Endodermal cell (in vitro differentiated cells): ENCODE measurements at regions not wholly inside any gene's neighbourhood (a gene's known extent, or its start where the extent isn't known, plus 50 kb on each side); places are given as distances from the start of the nearest gene placed in this dataset.

ENCODE experiments used
- DNase-seq: peaks from one replicate; pipeline ENCODE4 v3.0.0-alpha.2; 2017
- H3K27ac ChIP-seq: 2 replicates; pipeline ENCODE4 v1.5.1; 2013; ENCODE audit warnings: mild to moderate bottlenecking, low read depth, low read length, moderate library complexity
- H3K27me3 ChIP-seq: 2 replicates; pipeline ENCODE4 v1.6.1; 2013; ENCODE audit warnings: mild to moderate bottlenecking, low read length, moderate library complexity; ENCODE audit not compliant: insufficient read depth, control insufficient read depth, poor library complexity, severe bottlenecking
- H3K36me3 ChIP-seq: 2 replicates; pipeline ENCODE4 v1.7.0; 2013; ENCODE audit warnings: mild to moderate bottlenecking, low read length, moderate library complexity; ENCODE audit not compliant: control insufficient read depth, insufficient read depth
- H3K4me1 ChIP-seq: one replicate; pipeline ENCODE4 v1.7.0; 2013; ENCODE audit warnings: low read length; ENCODE audit not compliant: control insufficient read depth, insufficient read depth
- H3K4me3 ChIP-seq: 2 replicates; pipeline ENCODE4 v1.5.1; 2013; ENCODE audit warnings: mild to moderate bottlenecking, low read length, moderate library complexity
- H3K9ac ChIP-seq: 2 replicates; pipeline ENCODE4 v1.6.1; 2013; ENCODE audit warnings: mild to moderate bottlenecking, low read length, moderate library complexity; ENCODE audit not compliant: poor library complexity, severe bottlenecking; ENCODE audit errors: extremely low read depth
- H3K9me3 ChIP-seq: 2 replicates; pipeline ENCODE4 v1.6.1; 2013; ENCODE audit warnings: mild to moderate bottlenecking, low read length, moderate library complexity; ENCODE audit not compliant: control insufficient read depth
- H3K27ac Mint-ChIP-seq: 2 replicates; pipeline ENCODE4 v1.8.0; 2020; ENCODE audit warnings: mixed read lengths
- H3K27me3 Mint-ChIP-seq: 2 replicates; pipeline ENCODE4 v1.8.0; 2021; ENCODE audit warnings: mild to moderate bottlenecking, mixed read lengths; ENCODE audit not compliant: insufficient read depth
- H3K36me3 Mint-ChIP-seq: 2 replicates; pipeline ENCODE4 v1.8.0; 2020; ENCODE audit warnings: low read depth, mixed read lengths
- H3K4me1 Mint-ChIP-seq: 2 replicates; pipeline ENCODE4 v1.8.0; 2020; ENCODE audit warnings: mixed read lengths
- H3K4me3 Mint-ChIP-seq: 2 replicates; pipeline ENCODE4 v1.8.0; 2020; ENCODE audit warnings: mild to moderate bottlenecking, moderate library complexity, mixed read lengths
- H3K9me3 Mint-ChIP-seq: 2 replicates; pipeline ENCODE4 v1.8.0; 2020; ENCODE audit warnings: mild to moderate bottlenecking, mixed read lengths
- CTCF ChIP-seq: fragments of 200-600 bp; sonication (generic); conservative IDR thresholded peaks from 2 replicates; pipeline ENCODE4 v1.5.0; 2021; ENCODE audit warnings: antibody characterized with exemption, mild to moderate bottlenecking
- WGBS, 2 experiments: methylation state at CpG; one replicate each; pipeline versions ENCODE4 v1.1.5 to v1.1.7; 2013; ENCODE audit warnings: missing lambda C conversion rate in 2 of 2, mixed read lengths in 1 of 2; ENCODE audit not compliant: insufficient coverage in 1 of 2, insufficient read length in 1 of 2; 5-methylcytosine and 5-hydroxymethylcytosine counted together

- no peak overlapping the region for H3K4me3 ChIP-seq
- DNase-seq, result no peak
- Mint-ChIP-seq H3K4me3 (no peak overlapping the region), H3K27me3 (peaks cover 7% of the 10 kb centered on the region), H3K36me3 (no peaks in the 10 kb centered on the region), H3K27ac (no peak overlapping the region), H3K9me3 (peaks cover 16% of the 10 kb centered on the region), H3K4me1 (no peaks in the 10 kb centered on the region)
- no peak for TF ChIP-seq CTCF
- no peak overlapping the region for H3K27ac ChIP-seq
- H3K36me3 ChIP-seq, result no peaks in the 10 kb centered on the region
- H3K9me3 ChIP-seq, result no peaks in the 10 kb centered on the region
- no peaks in the 10 kb centered on the region for H3K4me1 ChIP-seq
- peaks cover 4% of the 10 kb centered on the region for H3K27me3 ChIP-seq
- H3K9ac ChIP-seq, result no peak overlapping the region
- WGBS, 2 experiments, result 87 to 88% methylated on average over 12 to 16 of the region's 16 CpGs
These were observed 85.6 kb upstream of the SHH start for GRCh38 chr7:155897758-155898386.

GRCh38 chr7:155896531-155897263 is 84.4 kb upstream of the SHH start:
- WGBS, 2 experiments, result 88 to 97% methylated on average over 6 of the region's 6 CpGs
- Mint-ChIP-seq H3K4me3 (no peak overlapping the region), H3K36me3 (no peaks in the 10 kb centered on the region), H3K4me1 (no peaks in the 10 kb centered on the region), H3K9me3 (peaks cover 16% of the 10 kb centered on the region), H3K27me3 (peaks cover 7% of the 10 kb centered on the region), H3K27ac (no peak overlapping the region)
- Histone ChIP-seq H3K9me3 (no peaks in the 10 kb centered on the region), H3K4me3 (no peak overlapping the region), H3K27me3 (peaks cover 4% of the 10 kb centered on the region), H3K9ac (no peak overlapping the region), H3K36me3 (no peaks in the 10 kb centered on the region), H3K27ac (no peak overlapping the region), H3K4me1 (no peaks in the 10 kb centered on the region)
- TF ChIP-seq CTCF, result no peak
- DNase-seq, result no peak

- Histone ChIP-seq H3K27me3 (peaks cover 4% of the 10 kb centered on the region), H3K4me3 (no peak overlapping the region), H3K9ac (no peak overlapping the region), H3K9me3 (no peaks in the 10 kb centered on the region), H3K36me3 (no peaks in the 10 kb centered on the region), H3K4me1 (no peaks in the 10 kb centered on the region), H3K27ac (no peak overlapping the region)
- Mint-ChIP-seq H3K27me3 (peaks cover 7% of the 10 kb centered on the region), H3K27ac (no peak overlapping the region), H3K4me3 (no peak overlapping the region), H3K36me3 (no peaks in the 10 kb centered on the region), H3K4me1 (no peaks in the 10 kb centered on the region), H3K9me3 (no peaks in the 10 kb centered on the region)
- whole genome bisulfite sequencing, 2 experiments, result 90 to 91% methylated on average over 1 to 6 of the region's 6 CpGs
- DNase-seq, result no peak
- no peak for TF ChIP-seq CTCF
These were observed 81.4 kb upstream of the SHH start for GRCh38 chr7:155893664-155894063.
